SH-SY5Y (cell line): ENCODE measurements at regions not wholly inside any gene's neighbourhood (a gene's known extent, or its start where the extent isn't known, plus 50 kb on each side); places are given as distances from the start of the nearest gene placed in this dataset.

ENCODE experiments used
- GATA2 ChIP-seq: IDR thresholded peaks from 2 replicates; pipeline ENCODE4 v1.6.1; 2011; ENCODE audit warnings: mild to moderate bottlenecking, low read depth, low read length
- GATA3 ChIP-seq: IDR thresholded peaks from 2 replicates; pipeline ENCODE4 v1.6.1; 2011; ENCODE audit warnings: low read depth, mild to moderate bottlenecking, low read length, moderate library complexity

GRCh38 chr7:20064181-20064970 lies 152.8 kb downstream of the MACC1 start:
- TF ChIP-seq GATA3: no peak
- no peak for TF ChIP-seq GATA2
